DMS 273 (cell line): ENCODE measurements at regions not wholly inside any gene's neighbourhood (a gene's known extent, or its start where the extent isn't known, plus 50 kb on each side); places are given as distances from the start of the nearest gene placed in this dataset.
A peak's percentile ranks its signal among the peaks of the same experiment; 100 is the strongest.
"Not testable (repeated sequence)": the region's sequence is repeated elsewhere in the genome, so short reads cannot be mapped to it uniquely, and the experiment has no call there.

ENCODE experiments used
- DNase-seq: peaks from one replicate; lab custom pipeline; 2025; ENCODE audit not compliant: unreplicated experiment; lab: John Stamatoyannopoulos, UW

GRCh38 chr6:78500299-78501089 is 366.9 kb upstream of the IRAK1BP1 start:
- DNase-seq, result no peak

- DNase-seq, result no peak
Measured at GRCh38 chr6:78502386-78502887, 364.9 kb upstream of the IRAK1BP1 start.

- no peak for DNase-seq
Measured at GRCh38 chr6:78505178-78505577, 362.2 kb upstream of the IRAK1BP1 start.

- DNase-seq, result no peak
Measured at GRCh38 chr6:78511009-78511408, 356.3 kb upstream of the IRAK1BP1 start.

GRCh38 chr6:78513856-78514255 is 353.5 kb upstream of the IRAK1BP1 start:
- DNase-seq, result peak; percentile 30

GRCh38 chr6:78515271-78515670 is 352.1 kb upstream of the IRAK1BP1 start:
- DNase-seq, result no peak

GRCh38 chr6:78517399-78517798 is 350.0 kb upstream of the IRAK1BP1 start:
- no peak for DNase-seq

GRCh38 chr6:78523622-78524021 is 343.7 kb upstream of the IRAK1BP1 start:
- no peak for DNase-seq

- DNase-seq, result no peak
Measured at GRCh38 chr6:78525976-78526375, 341.4 kb upstream of the IRAK1BP1 start.

- no peak for DNase-seq
Measured at GRCh38 chr6:78526432-78526831, 340.9 kb upstream of the IRAK1BP1 start.

- no peak for DNase-seq
Measured at GRCh38 chr6:78528926-78529325, 338.4 kb upstream of the IRAK1BP1 start.

GRCh38 chr6:78530208-78530607 is 337.1 kb upstream of the IRAK1BP1 start:
- no peak for DNase-seq

GRCh38 chr6:78533426-78533825 is 333.9 kb upstream of the IRAK1BP1 start:
- DNase-seq, result no peak

- no peak for DNase-seq
Measured at GRCh38 chr6:78533876-78534275, 333.5 kb upstream of the IRAK1BP1 start.

- no peak for DNase-seq
Measured at GRCh38 chr6:78538002-78538401, 329.3 kb upstream of the IRAK1BP1 start.

- not testable (repeated sequence) for DNase-seq
Measured at GRCh38 chr6:78547636-78548035, 319.7 kb upstream of the IRAK1BP1 start.

- DNase-seq, result no peak
Measured at GRCh38 chr6:78551361-78551760, 316.0 kb upstream of the IRAK1BP1 start.

- DNase-seq, result no peak
Measured at GRCh38 chr6:78552435-78552834, 314.9 kb upstream of the IRAK1BP1 start.

- no peak for DNase-seq
Measured at GRCh38 chr6:78554341-78554740, 313.0 kb upstream of the IRAK1BP1 start.

- DNase-seq, result no peak
Measured at GRCh38 chr6:78559056-78559455, 308.3 kb upstream of the IRAK1BP1 start.

- no peak for DNase-seq
Measured at GRCh38 chr6:78561015-78561414, 306.3 kb upstream of the IRAK1BP1 start.

- DNase-seq, result no peak
Measured at GRCh38 chr6:78565997-78566396, 301.4 kb upstream of the IRAK1BP1 start.

GRCh38 chr6:78570044-78570443 is 297.3 kb upstream of the IRAK1BP1 start:
- no peak for DNase-seq
